IMR-90 (cell line): ENCODE measurements at regions not wholly inside any gene's neighbourhood (a gene's known extent, or its start where the extent isn't known, plus 50 kb on each side); places are given as distances from the start of the nearest gene placed in this dataset.

ENCODE experiments used
- ATAC-seq: fragments of 200-7000 bp; cut with Tn5 transposase; 2 replicates; pipeline ENCODE4 v1.9.1; 2020; ENCODE audit warnings: low read depth, mild to moderate bottlenecking, moderate library complexity
- BruUV-seq: library from RNA; stranded (reverse); fragments of 400-500 nt; replicated peaks from 2 replicates; lab custom pipeline; 2021; lab: Mats Ljungman, UMichigan
- CTCF ChIA-PET: fragments of 300-600 bp; formaldehyde crosslinking; extraction: SDS; loops from one replicate; lab custom pipeline; 2021; ENCODE audit warnings: antibody characterized with exemption; lab: Yijun Ruan, JAX
- POLR2A ChIA-PET: fragments of 300-600 bp; sonication (Branson Sonifier 250); formaldehyde crosslinking; loops from one replicate; lab custom pipeline; 2022; ENCODE audit warnings: antibody characterized with exemption; ENCODE audit not compliant: unreplicated experiment; lab: Charles Lee
- DNase-seq: peaks from one replicate; pipeline ENCODE4 v3.0.0; 2013
- H2AFZ ChIP-seq: replicated peaks from 2 replicates; pipeline ENCODE3; 2013; ENCODE audit warnings: low read length, mild to moderate bottlenecking; ENCODE audit not compliant: poor library complexity
- H2AK5ac ChIP-seq: 2 replicates; pipeline ENCODE4 v1.6.1; 2013; ENCODE audit warnings: low read depth, low read length, inconsistent platforms
- H2AK9ac ChIP-seq: replicated peaks from 2 replicates; pipeline ENCODE3; 2013; ENCODE audit warnings: mild to moderate bottlenecking, low read depth, low read length, moderate library complexity; ENCODE audit not compliant: poor library complexity
- H2BK120ac ChIP-seq: 2 replicates; pipeline ENCODE4 v1.6.1; 2013; ENCODE audit warnings: low read depth, low read length, inconsistent platforms
- H2BK15ac ChIP-seq: 3 replicates; pipeline ENCODE4 v1.6.1; 2013; ENCODE audit warnings: low read depth, low read length, inconsistent platforms
- H2BK20ac ChIP-seq: 2 replicates; pipeline ENCODE4 v1.6.1; 2013; ENCODE audit warnings: low read depth, mild to moderate bottlenecking, inconsistent platforms, low read length, moderate library complexity
- H2BK5ac ChIP-seq: 2 replicates; pipeline ENCODE4 v1.6.1; 2013; ENCODE audit warnings: mild to moderate bottlenecking, low read depth, low read length, inconsistent platforms; ENCODE audit not compliant: poor library complexity, severe bottlenecking
- H3K14ac ChIP-seq: replicated peaks from 2 replicates; pipeline ENCODE4 v1.6.1; 2013; ENCODE audit warnings: low read depth, low read length, inconsistent platforms
- H3K18ac ChIP-seq: 2 replicates; pipeline ENCODE4 v1.6.1; 2013; ENCODE audit warnings: low read depth, low read length, control low read depth
- H3K23ac ChIP-seq: 2 replicates; pipeline ENCODE4 v1.6.1; 2013; ENCODE audit warnings: low read depth, low read length, inconsistent platforms
- H3K27ac ChIP-seq: 2 replicates; pipeline ENCODE4 v1.5.1; 2013; ENCODE audit warnings: mild to moderate bottlenecking, control low read depth, low read length; ENCODE audit not compliant: insufficient read depth
- H3K27me3 ChIP-seq: 2 replicates; pipeline ENCODE4 v1.6.1; 2013; ENCODE audit warnings: low read length; ENCODE audit not compliant: control insufficient read depth, insufficient read depth
- H3K36me3 ChIP-seq: 2 replicates; pipeline ENCODE4 v1.6.1; 2013; ENCODE audit warnings: low read length, mixed read lengths; ENCODE audit not compliant: control insufficient read depth, insufficient read depth
- H3K4ac ChIP-seq: 2 replicates; pipeline ENCODE4 v1.6.1; 2013; ENCODE audit warnings: low read depth, low read length, inconsistent platforms
- H3K4me1 ChIP-seq: 2 replicates; pipeline ENCODE4 v1.6.1; 2013; ENCODE audit warnings: low read length, mixed read lengths; ENCODE audit not compliant: control insufficient read depth, insufficient read depth
- H3K4me2 ChIP-seq: 2 replicates; pipeline ENCODE4 v1.6.1; 2013; ENCODE audit warnings: low read depth, mild to moderate bottlenecking, control low read depth, low read length, moderate library complexity
- H3K4me3 ChIP-seq: 2 replicates; pipeline ENCODE4 v1.5.1; 2013; ENCODE audit warnings: low read depth, mild to moderate bottlenecking, control low read depth, low read length, moderate library complexity; ENCODE audit not compliant: insufficient read depth
- H3K56ac ChIP-seq: 2 replicates; pipeline ENCODE4 v1.6.1; 2013; ENCODE audit warnings: low read length, inconsistent platforms; ENCODE audit not compliant: insufficient read depth; ENCODE audit errors: extremely low read depth
- H3K79me1 ChIP-seq, 2 experiments: 2 replicates each; pipeline ENCODE4 v1.6.1; 2013; ENCODE audit warnings: low read length in 2 of 2, inconsistent platforms in 1 of 2, low read depth in 1 of 2
- H3K9ac ChIP-seq: 2 replicates; pipeline ENCODE4 v1.6.1; 2013; ENCODE audit warnings: low read depth, low read length, control low read depth
- H3K9me1 ChIP-seq: 2 replicates; pipeline ENCODE4 v1.6.1; 2013; ENCODE audit warnings: low read length, inconsistent platforms; ENCODE audit not compliant: insufficient read depth
- H3K9me3 ChIP-seq: 2 replicates; pipeline ENCODE4 v1.6.1; 2013; ENCODE audit warnings: low read length; ENCODE audit not compliant: control insufficient read depth, insufficient read depth
- H4K20me1 ChIP-seq: 2 replicates; pipeline ENCODE4 v1.6.1; 2013; ENCODE audit warnings: low read length, inconsistent platforms; ENCODE audit not compliant: insufficient read depth
- H4K5ac ChIP-seq: 2 replicates; pipeline ENCODE4 v1.6.1; 2013; ENCODE audit warnings: mild to moderate bottlenecking, low read depth, low read length, control low read depth
- H4K8ac ChIP-seq, 2 experiments: 2 replicates each; pipeline ENCODE4 v1.6.1; 2013; ENCODE audit warnings: low read depth in 2 of 2, low read length in 2 of 2, control low read depth in 1 of 2, inconsistent platforms in 1 of 2
- H4K91ac ChIP-seq: 2 replicates; pipeline ENCODE4 v1.6.1; 2013; ENCODE audit warnings: low read depth, low read length, inconsistent platforms; ENCODE audit not compliant: insufficient read depth
- FOS ChIP-seq: fragments of 150-350 bp; IDR thresholded peaks from 2 replicates; pipeline ENCODE4 v1.6.1; 2016; ENCODE audit warnings: low read depth, low read length
- MAZ ChIP-seq: IDR thresholded peaks from 2 replicates; pipeline ENCODE4 v1.6.1; 2012; ENCODE audit warnings: low read depth, mild to moderate bottlenecking, low read length, improper control_type of control experiment, moderate library complexity, borderline replicate concordance
- MXI1 ChIP-seq: IDR thresholded peaks from 2 replicates; pipeline ENCODE4 v1.6.1; 2012; ENCODE audit warnings: low read depth, mild to moderate bottlenecking, low read length, moderate library complexity, borderline replicate concordance
- NFE2L2 ChIP-seq: fragments of 150-350 bp; IDR thresholded peaks from 2 replicates; pipeline ENCODE4 v1.6.1; 2016; ENCODE audit warnings: low read depth, mild to moderate bottlenecking, low read length
- RCOR1 ChIP-seq: IDR thresholded peaks from 2 replicates; pipeline ENCODE4 v1.6.1; 2012; ENCODE audit warnings: mild to moderate bottlenecking, low read length, improper control_type of control experiment; ENCODE audit not compliant: insufficient replicate concordance
- RFX5 ChIP-seq: IDR thresholded peaks from 2 replicates; pipeline ENCODE4 v1.8.0; 2012; ENCODE audit warnings: low read depth, mild to moderate bottlenecking, low read length, moderate library complexity
- SMC3 ChIP-seq: fragments of 150-350 bp; IDR thresholded peaks from 2 replicates; pipeline ENCODE4 v1.6.1; 2016; ENCODE audit warnings: low read depth, mild to moderate bottlenecking, antibody characterized with exemption, low read length, moderate library complexity
- WGBS, 2 experiments: methylation state at CpG; one replicate each; pipeline versions ENCODE4 v1.1.5 to v1.1.7; 2013; ENCODE audit warnings: missing lambda C conversion rate in 2 of 2; ENCODE audit not compliant: insufficient read length in 1 of 2; ENCODE audit errors: extremely low coverage in 2 of 2; 5-methylcytosine and 5-hydroxymethylcytosine counted together
- dilution Hi-C: fragments of 300-500 bp; cut with HindIII; formaldehyde crosslinking; loops from one replicate; pipeline ENCODE4 v1.14.3; 2018; ENCODE audit warnings: low sequenced_read_pairs; ENCODE audit not compliant: unreplicated experiment
- in situ Hi-C: fragments of 300-500 bp; cut with MboI; formaldehyde crosslinking; loops from 3 replicates; pipeline ENCODE4 v1.14.3; 2019; ENCODE audit warnings: low sequenced_read_pairs, inconsistent platforms, mixed read lengths
- intact Hi-C: fragments of 100-400 bp; cut with micrococcal nuclease; formaldehyde crosslinking; loops from 2 replicates; pipeline ENCODE4 v1.10.0; 2022
- TF ChIP-seq, protein P1 (sequence below): conservative IDR thresholded peaks from 2 replicates; pipeline ENCODE4 v1.5.1; 2012; ENCODE audit warnings: mild to moderate bottlenecking, low read depth, low read length, improper control_type of control experiment
- TF ChIP-seq, protein P2 (sequence below): fragments of 150-350 bp; IDR thresholded peaks from 2 replicates; pipeline ENCODE4 v1.6.1; 2016; ENCODE audit warnings: low read depth, mild to moderate bottlenecking, low read length, moderate library complexity, borderline replicate concordance
- TF ChIP-seq, protein P3 (sequence below): fragments of 150-350 bp; IDR thresholded peaks from 2 replicates; pipeline ENCODE4 v1.6.1; 2017; ENCODE audit warnings: mild to moderate bottlenecking, antibody characterized with exemption, low read length, low read depth

DNA sequence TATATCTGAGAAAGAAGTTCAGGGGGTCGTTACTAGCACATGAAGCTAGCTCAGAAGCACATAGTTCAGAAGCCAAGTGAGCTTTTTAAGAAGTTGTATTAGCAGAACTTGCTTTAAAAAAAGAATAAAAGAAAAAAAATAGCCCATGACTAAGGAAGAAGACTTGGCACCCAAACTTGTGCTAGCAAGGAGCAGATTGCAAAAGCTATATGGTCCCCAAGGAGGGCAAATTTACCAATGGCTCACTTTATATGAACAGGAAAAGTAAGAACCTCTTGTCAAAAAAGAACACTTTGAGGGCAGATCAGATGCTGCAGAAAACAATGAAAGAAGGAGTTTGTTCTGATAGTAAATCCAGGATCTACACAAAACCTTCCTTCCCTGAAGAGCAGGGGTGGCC, 486.5 kb upstream of the ACVR2A start:
- no peaks in the 10 kb centered on the region for H3K27me3 ChIP-seq
- no peak overlapping the region for H3K4ac ChIP-seq
- no peaks in the 10 kb centered on the region for H3K36me3 ChIP-seq
- no peak overlapping the region for H3K56ac ChIP-seq
- H4K5ac ChIP-seq = no peak overlapping the region
- H2AFZ ChIP-seq = no peak overlapping the region
- no CpG with 5 or more reads among the region's 1 CpG for WGBS, 2 experiments
- H2BK120ac ChIP-seq = no peak overlapping the region
- TF ChIP-seq SMC3 (no peak), MAZ (no peak), RCOR1 (no peak), NFE2L2 (no peak), MXI1 (no peak), RFX5 (no peak), FOS (no peak)
- TF ChIP-seq, protein P1, sequence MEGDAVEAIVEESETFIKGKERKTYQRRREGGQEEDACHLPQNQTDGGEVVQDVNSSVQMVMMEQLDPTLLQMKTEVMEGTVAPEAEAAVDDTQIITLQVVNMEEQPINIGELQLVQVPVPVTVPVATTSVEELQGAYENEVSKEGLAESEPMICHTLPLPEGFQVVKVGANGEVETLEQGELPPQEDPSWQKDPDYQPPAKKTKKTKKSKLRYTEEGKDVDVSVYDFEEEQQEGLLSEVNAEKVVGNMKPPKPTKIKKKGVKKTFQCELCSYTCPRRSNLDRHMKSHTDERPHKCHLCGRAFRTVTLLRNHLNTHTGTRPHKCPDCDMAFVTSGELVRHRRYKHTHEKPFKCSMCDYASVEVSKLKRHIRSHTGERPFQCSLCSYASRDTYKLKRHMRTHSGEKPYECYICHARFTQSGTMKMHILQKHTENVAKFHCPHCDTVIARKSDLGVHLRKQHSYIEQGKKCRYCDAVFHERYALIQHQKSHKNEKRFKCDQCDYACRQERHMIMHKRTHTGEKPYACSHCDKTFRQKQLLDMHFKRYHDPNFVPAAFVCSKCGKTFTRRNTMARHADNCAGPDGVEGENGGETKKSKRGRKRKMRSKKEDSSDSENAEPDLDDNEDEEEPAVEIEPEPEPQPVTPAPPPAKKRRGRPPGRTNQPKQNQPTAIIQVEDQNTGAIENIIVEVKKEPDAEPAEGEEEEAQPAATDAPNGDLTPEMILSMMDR = no peak
- TF ChIP-seq, protein P2, sequence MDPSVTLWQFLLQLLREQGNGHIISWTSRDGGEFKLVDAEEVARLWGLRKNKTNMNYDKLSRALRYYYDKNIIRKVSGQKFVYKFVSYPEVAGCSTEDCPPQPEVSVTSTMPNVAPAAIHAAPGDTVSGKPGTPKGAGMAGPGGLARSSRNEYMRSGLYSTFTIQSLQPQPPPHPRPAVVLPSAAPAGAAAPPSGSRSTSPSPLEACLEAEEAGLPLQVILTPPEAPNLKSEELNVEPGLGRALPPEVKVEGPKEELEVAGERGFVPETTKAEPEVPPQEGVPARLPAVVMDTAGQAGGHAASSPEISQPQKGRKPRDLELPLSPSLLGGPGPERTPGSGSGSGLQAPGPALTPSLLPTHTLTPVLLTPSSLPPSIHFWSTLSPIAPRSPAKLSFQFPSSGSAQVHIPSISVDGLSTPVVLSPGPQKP = no peak
- TF ChIP-seq, protein P3, sequence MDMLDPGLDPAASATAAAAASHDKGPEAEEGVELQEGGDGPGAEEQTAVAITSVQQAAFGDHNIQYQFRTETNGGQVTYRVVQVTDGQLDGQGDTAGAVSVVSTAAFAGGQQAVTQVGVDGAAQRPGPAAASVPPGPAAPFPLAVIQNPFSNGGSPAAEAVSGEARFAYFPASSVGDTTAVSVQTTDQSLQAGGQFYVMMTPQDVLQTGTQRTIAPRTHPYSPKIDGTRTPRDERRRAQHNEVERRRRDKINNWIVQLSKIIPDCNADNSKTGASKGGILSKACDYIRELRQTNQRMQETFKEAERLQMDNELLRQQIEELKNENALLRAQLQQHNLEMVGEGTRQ = no peak
- H2AK9ac ChIP-seq = no peak overlapping the region
- no peak overlapping the region for H4K91ac ChIP-seq
- H2BK5ac ChIP-seq = no peak overlapping the region
- H3K79me1 ChIP-seq = no peaks in the 10 kb centered on the region
- no peaks in the 10 kb centered on the region for H3K9me1 ChIP-seq
- no peak overlapping the region for H3K4me2 ChIP-seq
- H3K27ac ChIP-seq = no peak overlapping the region
- no TSS peak for BruUV-seq
- no peak overlapping the region for H3K14ac ChIP-seq
- H4K20me1 ChIP-seq = no peaks in the 10 kb centered on the region
- DNase-seq = no peak
- no peak overlapping the region for H3K23ac ChIP-seq
- no peak overlapping the region for H2BK15ac ChIP-seq
- no peak overlapping the region for H2BK20ac ChIP-seq
- H3K4me1 ChIP-seq = no peaks in the 10 kb centered on the region
- no peaks in the 10 kb centered on the region; the same call in 1 of the 2 replicates for H3K9me3 ChIP-seq
- H4K8ac ChIP-seq = no peak overlapping the region
- CTCF ChIA-PET = no interaction called here
- dilution Hi-C loops = no loop called here
- POLR2A ChIA-PET = no interaction called here
- no peak overlapping the region for H3K4me3 ChIP-seq
- in situ Hi-C loops = no loop called here
- ATAC-seq = no peak
- intact Hi-C loops = no loop called here
- no peak overlapping the region for H3K18ac ChIP-seq
- no peak overlapping the region for H2AK5ac ChIP-seq
- H3K9ac ChIP-seq = no peak overlapping the region
